Activated naive CD4-positive, alpha-beta T cell treated with anti-CD3 and anti-CD28 coated beads, Interleukin-2, amount 50 U/mL, for 24 hours (primary cell): ENCODE measurements at regions not wholly inside any gene's neighbourhood (a gene's known extent, or its start where the extent isn't known, plus 50 kb on each side); places are given as distances from the start of the nearest gene placed in this dataset.
"Not testable (repeated sequence)": the region's sequence is repeated elsewhere in the genome, so short reads cannot be mapped to it uniquely, and the experiment has no call there.

ENCODE experiments used
- H3K27ac Mint-ChIP-seq: one replicate; pipeline ENCODE4 v1.8.0; 2021; ENCODE audit warnings: mild to moderate bottlenecking, mixed read lengths
- H3K27me3 Mint-ChIP-seq: one replicate; pipeline ENCODE4 v1.8.0; 2021; ENCODE audit warnings: mixed read lengths
- H3K36me3 Mint-ChIP-seq: one replicate; pipeline ENCODE4 v1.8.0; 2021; ENCODE audit warnings: mixed read lengths
- H3K4me1 Mint-ChIP-seq: one replicate; pipeline ENCODE4 v1.8.0; 2021; ENCODE audit warnings: mixed read lengths
- H3K4me3 Mint-ChIP-seq: one replicate; pipeline ENCODE4 v1.8.0; 2021; ENCODE audit warnings: mild to moderate bottlenecking, mixed read lengths
- H3K9me3 Mint-ChIP-seq: one replicate; pipeline ENCODE4 v1.8.0; 2021; ENCODE audit warnings: mixed read lengths

GRCh38 chr4:180350901-180351300 lies 1892.3 kb upstream of the TENM3 start:
- H3K4me1 Mint-ChIP-seq: no peaks in the 10 kb centered on the region
- no peak overlapping the region for H3K27ac Mint-ChIP-seq
- H3K27me3 Mint-ChIP-seq: no peaks in the 10 kb centered on the region
- H3K9me3 Mint-ChIP-seq: peaks cover 6% of the 10 kb centered on the region
- H3K4me3 Mint-ChIP-seq: no peak overlapping the region
- H3K36me3 Mint-ChIP-seq: no peaks in the 10 kb centered on the region

GRCh38 chr4:180356766-180357165 lies 1886.4 kb upstream of the TENM3 start:
- Mint-ChIP-seq H3K27ac (no peak overlapping the region), H3K27me3 (no peaks in the 10 kb centered on the region), H3K4me3 (no peak overlapping the region), H3K9me3 (no peaks in the 10 kb centered on the region), H3K4me1 (no peaks in the 10 kb centered on the region), H3K36me3 (no peaks in the 10 kb centered on the region)

- not testable (repeated sequence) for H3K4me1 Mint-ChIP-seq, H3K36me3 Mint-ChIP-seq, H3K4me3 Mint-ChIP-seq, H3K27me3 Mint-ChIP-seq, H3K27ac Mint-ChIP-seq, H3K9me3 Mint-ChIP-seq
Measured at GRCh38 chr4:180360113-180360512, 1883.1 kb upstream of the TENM3 start.

- Mint-ChIP-seq H3K9me3 (no peaks in the 10 kb centered on the region), H3K27me3 (no peaks in the 10 kb centered on the region), H3K27ac (no peak overlapping the region), H3K36me3 (no peaks in the 10 kb centered on the region), H3K4me1 (no peaks in the 10 kb centered on the region), H3K4me3 (no peak overlapping the region)
Measured at GRCh38 chr4:180363815-180364214, 1879.4 kb upstream of the TENM3 start.

- no peaks in the 10 kb centered on the region for H3K4me1 Mint-ChIP-seq
- no peaks in the 10 kb centered on the region for H3K9me3 Mint-ChIP-seq
- H3K4me3 Mint-ChIP-seq: no peak overlapping the region
- no peak overlapping the region for H3K27ac Mint-ChIP-seq
- no peaks in the 10 kb centered on the region for H3K36me3 Mint-ChIP-seq
- no peaks in the 10 kb centered on the region for H3K27me3 Mint-ChIP-seq
Measured at GRCh38 chr4:180372691-180373090, 1870.5 kb upstream of the TENM3 start.

- Mint-ChIP-seq H3K4me3 (no peak overlapping the region), H3K36me3 (no peaks in the 10 kb centered on the region), H3K4me1 (no peaks in the 10 kb centered on the region), H3K27me3 (no peaks in the 10 kb centered on the region), H3K27ac (no peak overlapping the region), H3K9me3 (no peaks in the 10 kb centered on the region)
Measured at GRCh38 chr4:180377741-180378140, 1865.5 kb upstream of the TENM3 start.

GRCh38 chr4:180380733-180381132 lies 1862.5 kb upstream of the TENM3 start:
- Mint-ChIP-seq H3K36me3 (no peaks in the 10 kb centered on the region), H3K4me1 (no peaks in the 10 kb centered on the region), H3K27me3 (no peaks in the 10 kb centered on the region), H3K4me3 (no peak overlapping the region), H3K9me3 (peaks cover 5% of the 10 kb centered on the region), H3K27ac (no peak overlapping the region)

GRCh38 chr4:180391613-180392012 lies 1851.6 kb upstream of the TENM3 start:
- Mint-ChIP-seq H3K4me1 (no peaks in the 10 kb centered on the region), H3K27ac (peak overlapping the region; percentile 42), H3K9me3 (no peaks in the 10 kb centered on the region), H3K4me3 (no peak overlapping the region), H3K36me3 (no peaks in the 10 kb centered on the region), H3K27me3 (no peaks in the 10 kb centered on the region)

GRCh38 chr4:180394312-180394711 lies 1848.9 kb upstream of the TENM3 start:
- Mint-ChIP-seq H3K27me3 (no peaks in the 10 kb centered on the region), H3K4me1 (no peaks in the 10 kb centered on the region), H3K27ac (no peak overlapping the region), H3K9me3 (no peaks in the 10 kb centered on the region), H3K36me3 (no peaks in the 10 kb centered on the region), H3K4me3 (no peak overlapping the region)

- Mint-ChIP-seq H3K27me3 (no peaks in the 10 kb centered on the region), H3K36me3 (no peaks in the 10 kb centered on the region), H3K4me1 (no peaks in the 10 kb centered on the region), H3K9me3 (no peaks in the 10 kb centered on the region), H3K27ac (no peak overlapping the region), H3K4me3 (no peak overlapping the region)
Measured at GRCh38 chr4:180394730-180395129, 1848.5 kb upstream of the TENM3 start.

GRCh38 chr4:180398564-180398963 lies 1844.6 kb upstream of the TENM3 start:
- Mint-ChIP-seq H3K36me3 (no peaks in the 10 kb centered on the region), H3K9me3 (no peaks in the 10 kb centered on the region), H3K27ac (no peak overlapping the region), H3K4me1 (no peaks in the 10 kb centered on the region), H3K27me3 (no peaks in the 10 kb centered on the region), H3K4me3 (no peak overlapping the region)

GRCh38 chr4:180407275-180407885 lies 1835.8 kb upstream of the TENM3 start:
- Mint-ChIP-seq H3K4me1 (no peaks in the 10 kb centered on the region), H3K27ac (no peak overlapping the region), H3K9me3 (no peaks in the 10 kb centered on the region), H3K4me3 (no peak overlapping the region), H3K27me3 (no peaks in the 10 kb centered on the region), H3K36me3 (no peaks in the 10 kb centered on the region)

GRCh38 chr4:180418819-180419531 lies 1824.2 kb upstream of the TENM3 start:
- Mint-ChIP-seq H3K27ac (no peak overlapping the region), H3K4me3 (no peak overlapping the region), H3K27me3 (no peaks in the 10 kb centered on the region), H3K9me3 (no peaks in the 10 kb centered on the region), H3K4me1 (no peaks in the 10 kb centered on the region), H3K36me3 (no peaks in the 10 kb centered on the region)

- Mint-ChIP-seq H3K4me1 (no peaks in the 10 kb centered on the region), H3K27me3 (no peaks in the 10 kb centered on the region), H3K4me3 (no peak overlapping the region), H3K36me3 (no peaks in the 10 kb centered on the region), H3K9me3 (no peaks in the 10 kb centered on the region), H3K27ac (no peak overlapping the region)
Measured at GRCh38 chr4:180422989-180423711, 1820.1 kb upstream of the TENM3 start.

GRCh38 chr4:180423712-180424057 lies 1819.5 kb upstream of the TENM3 start:
- H3K4me3 Mint-ChIP-seq: no peak overlapping the region
- H3K4me1 Mint-ChIP-seq: no peaks in the 10 kb centered on the region
- no peaks in the 10 kb centered on the region for H3K27me3 Mint-ChIP-seq
- no peaks in the 10 kb centered on the region for H3K36me3 Mint-ChIP-seq
- H3K9me3 Mint-ChIP-seq: no peaks in the 10 kb centered on the region
- H3K27ac Mint-ChIP-seq: no peak overlapping the region

- H3K9me3 Mint-ChIP-seq: no peaks in the 10 kb centered on the region
- H3K4me3 Mint-ChIP-seq: no peak overlapping the region
- no peaks in the 10 kb centered on the region for H3K36me3 Mint-ChIP-seq
- H3K27ac Mint-ChIP-seq: no peak overlapping the region
- no peaks in the 10 kb centered on the region for H3K4me1 Mint-ChIP-seq
- no peaks in the 10 kb centered on the region for H3K27me3 Mint-ChIP-seq
Measured at GRCh38 chr4:180426938-180427337, 1816.3 kb upstream of the TENM3 start.
